ENCODE measurements at regions not wholly inside any gene's neighbourhood (a gene's known extent, or its start where the extent isn't known, plus 50 kb on each side); places are given as distances from the start of the nearest gene placed in this dataset.
"Not testable (repeated sequence)": the region's sequence is repeated elsewhere in the genome, so short reads cannot be mapped to it uniquely, and the experiment has no call there.

DNA sequence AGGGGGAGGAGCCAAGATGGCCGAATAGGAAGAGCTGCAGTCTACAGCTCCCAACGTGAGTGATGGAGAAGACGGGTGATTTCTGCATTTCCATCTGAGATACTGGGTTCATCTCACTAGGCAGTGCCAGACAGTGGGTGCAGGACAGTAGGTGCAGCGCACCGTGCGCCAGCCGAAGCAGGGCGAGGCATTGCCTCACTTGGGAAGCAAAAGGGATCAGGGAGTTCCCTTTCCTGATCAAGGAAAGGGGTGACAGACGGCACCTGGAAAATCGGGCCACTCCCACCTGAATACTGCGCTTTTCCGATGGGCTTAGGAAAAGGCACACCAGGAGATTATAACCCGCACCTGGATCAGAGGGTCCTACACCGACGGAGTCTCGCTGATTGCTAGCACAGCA is 121.1 kb upstream of the SESTD1 start:
- H3K27ac ChIP-seq: not testable (repeated sequence)

- no peak for TF ChIP-seq ZFX (IDR thresholded peaks at IDR 0.05)
- TF ChIP-seq, protein P1, sequence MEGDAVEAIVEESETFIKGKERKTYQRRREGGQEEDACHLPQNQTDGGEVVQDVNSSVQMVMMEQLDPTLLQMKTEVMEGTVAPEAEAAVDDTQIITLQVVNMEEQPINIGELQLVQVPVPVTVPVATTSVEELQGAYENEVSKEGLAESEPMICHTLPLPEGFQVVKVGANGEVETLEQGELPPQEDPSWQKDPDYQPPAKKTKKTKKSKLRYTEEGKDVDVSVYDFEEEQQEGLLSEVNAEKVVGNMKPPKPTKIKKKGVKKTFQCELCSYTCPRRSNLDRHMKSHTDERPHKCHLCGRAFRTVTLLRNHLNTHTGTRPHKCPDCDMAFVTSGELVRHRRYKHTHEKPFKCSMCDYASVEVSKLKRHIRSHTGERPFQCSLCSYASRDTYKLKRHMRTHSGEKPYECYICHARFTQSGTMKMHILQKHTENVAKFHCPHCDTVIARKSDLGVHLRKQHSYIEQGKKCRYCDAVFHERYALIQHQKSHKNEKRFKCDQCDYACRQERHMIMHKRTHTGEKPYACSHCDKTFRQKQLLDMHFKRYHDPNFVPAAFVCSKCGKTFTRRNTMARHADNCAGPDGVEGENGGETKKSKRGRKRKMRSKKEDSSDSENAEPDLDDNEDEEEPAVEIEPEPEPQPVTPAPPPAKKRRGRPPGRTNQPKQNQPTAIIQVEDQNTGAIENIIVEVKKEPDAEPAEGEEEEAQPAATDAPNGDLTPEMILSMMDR (conservative IDR thresholded peaks at IDR 0.05): no peak
- no peak overlapping the region for H3K27ac ChIP-seq
These were observed 119.3 kb upstream of the SESTD1 start for GRCh38 chr2:179383975-179384374.

GRCh38 chr2:179377296-179377695 is 112.7 kb upstream of the SESTD1 start:
- H3K27ac ChIP-seq: no peak overlapping the region
- TF ChIP-seq, protein P1 (conservative IDR thresholded peaks at IDR 0.05): no peak
- no peak for TF ChIP-seq ZFX (IDR thresholded peaks at IDR 0.05)

DNA sequence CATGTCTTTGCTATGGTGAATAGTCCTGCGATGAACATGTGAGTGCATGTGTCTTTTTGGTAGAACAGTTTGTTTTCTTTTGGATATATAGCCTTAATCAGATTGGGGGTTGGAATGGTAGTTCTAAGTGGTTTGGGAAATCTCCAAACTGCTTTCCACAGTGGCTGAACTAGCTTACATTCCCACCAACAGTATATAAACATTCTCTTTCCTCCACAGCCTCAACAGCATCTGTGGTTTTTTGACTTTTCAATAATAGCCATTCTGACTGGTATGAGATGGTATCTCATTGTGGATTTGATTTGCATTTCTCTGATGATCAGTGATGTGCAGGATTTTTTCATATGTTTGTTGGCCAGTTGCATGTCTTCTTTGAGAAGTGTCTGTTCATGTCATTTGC is 112.2 kb upstream of the SESTD1 start:
- no peak overlapping the region for H3K27ac ChIP-seq
- no peak for TF ChIP-seq ZFX (IDR thresholded peaks at IDR 0.05)
- TF ChIP-seq, protein P1 (conservative IDR thresholded peaks at IDR 0.05): no peak

GRCh38 chr2:179373816-179374215 is 109.2 kb upstream of the SESTD1 start:
- no peak overlapping the region for H3K27ac ChIP-seq
- TF ChIP-seq, protein P1 (conservative IDR thresholded peaks at IDR 0.05): no peak
- no peak for TF ChIP-seq ZFX (IDR thresholded peaks at IDR 0.05)

DNA sequence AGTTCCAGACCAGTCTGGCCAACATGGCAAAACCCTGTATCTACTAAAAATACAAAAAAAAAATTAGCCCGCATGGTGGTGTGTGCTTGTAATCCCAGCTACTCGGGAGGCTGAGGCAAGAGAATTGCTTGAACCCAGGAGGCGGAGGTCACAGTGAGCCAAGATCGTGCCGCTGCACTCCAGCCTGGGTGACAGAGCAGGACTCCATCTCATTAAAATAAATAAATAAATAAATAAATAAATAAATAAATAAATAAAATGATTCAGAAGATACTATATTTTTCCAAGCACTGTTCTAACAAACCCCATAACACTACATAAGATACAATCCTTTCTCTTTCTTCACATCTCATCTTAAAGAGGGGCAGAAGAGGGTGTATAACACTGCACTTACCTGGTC is 100.9 kb upstream of the SESTD1 start:
- not testable (repeated sequence) for H3K27ac ChIP-seq

DNA sequence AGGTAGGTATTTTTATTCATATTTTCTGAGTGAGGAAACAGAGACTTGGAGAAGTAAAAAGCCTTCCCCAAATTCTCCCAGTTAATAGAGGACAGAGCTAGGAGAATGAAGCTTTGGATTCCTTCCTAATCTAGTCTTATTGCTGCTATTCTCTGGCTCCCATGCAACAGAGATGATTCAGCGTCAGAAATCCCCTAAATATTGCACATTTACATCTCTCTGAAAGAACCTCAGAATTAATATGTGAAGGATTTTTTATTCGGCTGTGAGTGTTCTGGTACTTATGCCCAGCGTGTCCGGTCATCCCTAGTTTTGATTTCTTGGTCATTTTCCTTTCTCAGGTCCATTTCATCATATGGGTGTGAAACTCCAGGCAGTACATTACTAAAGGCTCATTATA is 91.2 kb upstream of the SESTD1 start:
- H3K27ac ChIP-seq: no peak overlapping the region
- TF ChIP-seq, protein P1 (conservative IDR thresholded peaks at IDR 0.05): no peak
- no peak for TF ChIP-seq ZFX (IDR thresholded peaks at IDR 0.05)

DNA sequence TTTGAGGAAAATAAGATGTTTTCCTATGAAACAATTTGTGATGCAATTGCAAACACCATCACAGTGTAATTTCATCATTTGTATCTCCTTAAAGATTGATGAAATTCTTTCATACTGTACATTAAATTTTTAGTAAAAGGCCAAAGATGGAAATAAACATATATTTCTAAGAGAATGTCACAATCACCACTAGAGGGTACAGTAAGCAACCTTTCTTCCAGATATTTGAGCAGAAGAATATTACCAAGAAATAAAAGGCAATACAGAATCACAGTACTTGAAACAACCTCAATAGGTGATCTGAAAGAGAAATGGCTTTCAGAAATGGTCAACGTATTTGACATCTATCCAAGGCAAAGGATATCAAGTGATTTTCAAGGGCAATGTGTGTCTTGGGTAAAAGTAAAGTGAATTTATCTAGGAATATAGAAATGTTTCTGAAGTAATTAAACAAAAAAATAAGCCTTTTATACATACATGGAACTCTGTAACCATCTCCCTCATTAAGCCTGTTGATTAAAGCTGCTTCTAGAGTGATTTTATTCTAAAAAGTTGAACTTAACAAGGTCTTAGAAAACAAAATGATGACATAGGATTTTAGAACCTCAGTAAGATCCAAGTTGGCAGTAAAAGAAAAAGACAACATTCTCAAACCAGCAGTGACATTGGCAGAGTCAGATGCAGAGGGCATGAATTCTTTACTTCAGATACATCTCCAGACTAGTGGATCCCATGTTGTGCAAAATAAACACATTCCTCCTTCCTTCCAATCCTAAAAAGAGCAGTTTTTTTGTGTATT is 90.3 kb upstream of the SESTD1 start:
- no peak overlapping the region for H3K27ac ChIP-seq

More for the DNA sequence above, 90.3 kb upstream of the SESTD1 start:
- TF ChIP-seq, protein P1 (conservative IDR thresholded peaks at IDR 0.05): peak; percentile 56
- no peak for TF ChIP-seq ZFX (IDR thresholded peaks at IDR 0.05)

Data from C4-2B (cell line).